WTC11 (cell line): ENCODE measurements at regions not wholly inside any gene's neighbourhood (a gene's known extent, or its start where the extent isn't known, plus 50 kb on each side); places are given as distances from the start of the nearest gene placed in this dataset.

Experiments
- ATAC-seq: fragments of 200-7000 bp; cut with Tn5 transposase; 2 replicates; pipeline ENCODE4 v1.10.0; 2021; ENCODE audit warnings: mild to moderate bottlenecking, moderate library complexity
- CTCF ChIA-PET: fragments of 300-600 bp; sonication (Branson Sonifier 250); formaldehyde crosslinking; loops from one replicate; lab custom pipeline; 2021; ENCODE audit warnings: antibody characterized with exemption; lab: Charles Lee
- POLR2A ChIA-PET: fragments of 350-600 bp; sonication (Branson Sonifier 250); formaldehyde crosslinking; loops from one replicate; lab custom pipeline; 2021; ENCODE audit warnings: antibody characterized with exemption; lab: Charles Lee
- DNase-seq: peaks from one replicate; pipeline ENCODE4 v3.0.0; 2021; ENCODE audit warnings: low spot score
- H3K27ac Mint-ChIP-seq: 2 replicates; pipeline ENCODE4 v1.8.0; 2021; ENCODE audit warnings: mixed read lengths
- H3K27me3 Mint-ChIP-seq: 2 replicates; pipeline ENCODE4 v1.8.0; 2021; ENCODE audit warnings: low read depth, mild to moderate bottlenecking, moderate library complexity, mixed read lengths
- H3K36me3 Mint-ChIP-seq: 2 replicates; pipeline ENCODE4 v1.8.0; 2021; ENCODE audit warnings: mixed read lengths
- H3K4me1 Mint-ChIP-seq: 2 replicates; pipeline ENCODE4 v1.8.0; 2022; ENCODE audit warnings: mixed read lengths
- H3K4me3 Mint-ChIP-seq: 2 replicates; pipeline ENCODE4 v1.8.0; 2021; ENCODE audit warnings: mild to moderate bottlenecking, moderate library complexity, mixed read lengths
- H3K9me3 Mint-ChIP-seq: 2 replicates; pipeline ENCODE4 v1.8.0; 2021; ENCODE audit warnings: mixed read lengths
- ATF3 ChIP-seq: sonication (generic); formaldehyde crosslinking; conservative IDR thresholded peaks from 2 replicates; pipeline ENCODE4 v1.8.1; 2022; ENCODE audit warnings: mild to moderate bottlenecking, missing genetic modification reagents
- E2F5 ChIP-seq: sonication (generic); formaldehyde crosslinking; IDR thresholded peaks from 2 replicates; pipeline ENCODE4 v1.8.1; 2022; ENCODE audit warnings: mild to moderate bottlenecking, moderate library complexity, missing genetic modification reagents
- ELF4 ChIP-seq: sonication (generic); formaldehyde crosslinking; IDR thresholded peaks from 2 replicates; pipeline ENCODE4 v1.8.1; 2022; ENCODE audit warnings: low read depth, mild to moderate bottlenecking, moderate library complexity, missing genetic modification reagents
- ERG ChIP-seq: fragments of 250-450 bp; sonication (Bioruptor Pico); IDR thresholded peaks from 2 replicates; pipeline ENCODE4 v1.8.0; 2021; ENCODE audit warnings: mild to moderate bottlenecking
- FOXJ3 ChIP-seq: sonication (generic); formaldehyde crosslinking; IDR thresholded peaks from 2 replicates; pipeline ENCODE4 v1.9.0; 2021; ENCODE audit warnings: missing genetic modification reagents, mild to moderate bottlenecking, borderline replicate concordance
- FOXK1 ChIP-seq: sonication (generic); formaldehyde crosslinking; IDR thresholded peaks from 2 replicates; pipeline ENCODE4 v1.8.0; 2022; ENCODE audit warnings: mild to moderate bottlenecking, moderate library complexity, missing genetic modification reagents
- FOXP1 ChIP-seq: sonication (generic); formaldehyde crosslinking; IDR thresholded peaks from 2 replicates; pipeline ENCODE4 v1.8.0; 2022; ENCODE audit warnings: missing genetic modification reagents, mild to moderate bottlenecking, moderate library complexity, borderline replicate concordance
- NFE2L1 ChIP-seq: sonication (generic); formaldehyde crosslinking; IDR thresholded peaks from 2 replicates; pipeline ENCODE4 v1.8.1; 2023; ENCODE audit warnings: missing genetic modification reagents
- NR1H2 ChIP-seq: sonication (generic); formaldehyde crosslinking; IDR thresholded peaks from 2 replicates; pipeline ENCODE4 v1.9.0; 2021; ENCODE audit warnings: mild to moderate bottlenecking, moderate library complexity, missing genetic modification reagents
- OVOL2 ChIP-seq: fragments of 250-450 bp; sonication (Bioruptor Pico); IDR thresholded peaks from 2 replicates; pipeline ENCODE4 v1.9.0; 2021; ENCODE audit warnings: mild to moderate bottlenecking, borderline replicate concordance
- PRRX2 ChIP-seq: fragments of 250-450 bp; sonication (Bioruptor Pico); IDR thresholded peaks from 2 replicates; pipeline ENCODE4 v1.8.0; 2021; ENCODE audit warnings: mild to moderate bottlenecking
- SMAD3 ChIP-seq: sonication (generic); formaldehyde crosslinking; IDR thresholded peaks from 2 replicates; pipeline ENCODE4 v1.8.0; 2022; ENCODE audit warnings: missing genetic modification reagents, mild to moderate bottlenecking, borderline replicate concordance
- TCF7 ChIP-seq: sonication (generic); formaldehyde crosslinking; IDR thresholded peaks from 2 replicates; pipeline ENCODE4 v1.8.0; 2022; ENCODE audit warnings: mild to moderate bottlenecking, low read depth, missing genetic modification reagents, moderate library complexity
- TEAD4 ChIP-seq: sonication (generic); formaldehyde crosslinking; IDR thresholded peaks from 2 replicates; pipeline ENCODE4 v1.8.0; 2022; ENCODE audit warnings: mild to moderate bottlenecking, missing genetic modification reagents
- TP53 ChIP-seq: sonication (generic); formaldehyde crosslinking; IDR thresholded peaks from 2 replicates; pipeline ENCODE4 v1.8.1; 2023; ENCODE audit warnings: mild to moderate bottlenecking, missing genetic modification reagents
- ZBTB21 ChIP-seq: sonication (generic); formaldehyde crosslinking; IDR thresholded peaks from 2 replicates; pipeline ENCODE4 v1.8.1; 2023; ENCODE audit warnings: mild to moderate bottlenecking, missing genetic modification reagents, borderline replicate concordance
- ZNF121 ChIP-seq: sonication (generic); formaldehyde crosslinking; IDR thresholded peaks from 2 replicates; pipeline ENCODE4 v1.8.0; 2023; ENCODE audit warnings: missing genetic modification reagents
- ZNF138 ChIP-seq: sonication (generic); formaldehyde crosslinking; conservative IDR thresholded peaks from 2 replicates; pipeline ENCODE4 v1.8.1; 2022; ENCODE audit warnings: mild to moderate bottlenecking, moderate library complexity, missing genetic modification reagents
- ZNF219 ChIP-seq: sonication (generic); formaldehyde crosslinking; IDR thresholded peaks from 2 replicates; pipeline ENCODE4 v1.8.0; 2023; ENCODE audit warnings: missing genetic modification reagents, mild to moderate bottlenecking, borderline replicate concordance
- ZNF416 ChIP-seq: fragments of 250-450 bp; sonication (Bioruptor Pico); IDR thresholded peaks from 2 replicates; pipeline ENCODE4 v1.9.0; 2021; ENCODE audit warnings: mild to moderate bottlenecking, inconsistent platforms
- TF ChIP-seq, protein P1 (sequence below): sonication (generic); formaldehyde crosslinking; IDR thresholded peaks from 2 replicates; pipeline ENCODE4 v1.8.0; 2022; ENCODE audit warnings: mild to moderate bottlenecking, missing genetic modification reagents
- TF ChIP-seq, protein P2 (sequence below): sonication (generic); formaldehyde crosslinking; IDR thresholded peaks from 2 replicates; pipeline ENCODE4 v1.8.0; 2023; ENCODE audit warnings: missing genetic modification reagents, mild to moderate bottlenecking, borderline replicate concordance
- TF ChIP-seq, protein P3 (sequence below): sonication (generic); formaldehyde crosslinking; IDR thresholded peaks from 2 replicates; pipeline ENCODE4 v1.8.0; 2022; ENCODE audit warnings: mild to moderate bottlenecking, missing genetic modification reagents
- TF ChIP-seq, protein P4 (sequence below): sonication (generic); formaldehyde crosslinking; conservative IDR thresholded peaks from 2 replicates; pipeline ENCODE4 v1.8.1; 2023; ENCODE audit warnings: mild to moderate bottlenecking, low read depth, missing genetic modification reagents, moderate library complexity

DNA sequence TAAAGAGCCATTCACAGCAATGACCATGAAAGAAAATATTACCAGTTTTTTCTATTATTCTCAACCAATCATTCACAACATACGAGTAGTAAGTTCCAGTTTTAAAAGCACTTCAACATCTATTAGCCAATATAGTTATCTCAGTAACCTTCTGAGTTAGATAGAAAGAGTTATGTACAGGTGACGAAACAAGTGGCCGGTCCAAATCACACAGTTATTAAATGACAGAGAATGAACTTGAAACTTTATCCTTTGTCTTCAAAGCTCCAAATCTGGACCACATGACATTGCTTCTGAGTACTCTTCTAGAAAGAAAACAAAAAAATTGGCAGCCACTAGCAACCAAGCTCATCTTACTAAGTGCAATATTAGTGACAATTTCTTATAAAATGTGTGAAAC, 393.8 kb downstream of the OMA1 start:
- no peaks in the 10 kb centered on the region for H3K27me3 Mint-ChIP-seq
- ATAC-seq (no peak), DNase-seq (no peak)
- H3K36me3 Mint-ChIP-seq = no peaks in the 10 kb centered on the region; the same call in 1 of the 2 replicates
- peaks cover 5% of the 10 kb centered on the region for H3K4me1 Mint-ChIP-seq
- POLR2A ChIA-PET = no interaction called here
- no peak overlapping the region for H3K27ac Mint-ChIP-seq
- H3K4me3 Mint-ChIP-seq = no peak overlapping the region
- CTCF ChIA-PET = no interaction called here
- no peak for TF ChIP-seq ATF3
- no peak for TF ChIP-seq FOXJ3
- TF ChIP-seq, protein P1, sequence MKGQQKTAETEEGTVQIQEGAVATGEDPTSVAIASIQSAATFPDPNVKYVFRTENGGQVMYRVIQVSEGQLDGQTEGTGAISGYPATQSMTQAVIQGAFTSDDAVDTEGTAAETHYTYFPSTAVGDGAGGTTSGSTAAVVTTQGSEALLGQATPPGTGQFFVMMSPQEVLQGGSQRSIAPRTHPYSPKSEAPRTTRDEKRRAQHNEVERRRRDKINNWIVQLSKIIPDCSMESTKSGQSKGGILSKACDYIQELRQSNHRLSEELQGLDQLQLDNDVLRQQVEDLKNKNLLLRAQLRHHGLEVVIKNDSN (CRISPR knock-in tag) = no peak
- no peak for TF ChIP-seq ELF4
- no peak for TF ChIP-seq OVOL2
- no peak for TF ChIP-seq NR1H2
- TF ChIP-seq ZNF416 (CRISPR knock-in tag) = no peak
- TF ChIP-seq E2F5 (CRISPR knock-in tag) = no peak
- H3K9me3 Mint-ChIP-seq = peaks cover 9% of the 10 kb centered on the region

GRCh38 chr1:58149271-58149812, 397.2 kb downstream of the OMA1 start:
- H3K4me1 Mint-ChIP-seq = peaks cover 3% of the 10 kb centered on the region; the same call in 1 of the 2 replicates
- no peaks in the 10 kb centered on the region; the same call in 1 of the 2 replicates for H3K36me3 Mint-ChIP-seq
- no peak for ATAC-seq
- H3K27me3 Mint-ChIP-seq = no peaks in the 10 kb centered on the region
- ChIA-PET POLR2A (no interaction called here), CTCF (no interaction called here)
- DNase-seq = no peak
- no peak overlapping the region for H3K27ac Mint-ChIP-seq
- no peak overlapping the region for H3K4me3 Mint-ChIP-seq
- peaks cover 9% of the 10 kb centered on the region for H3K9me3 Mint-ChIP-seq
- TF ChIP-seq, protein P2, sequence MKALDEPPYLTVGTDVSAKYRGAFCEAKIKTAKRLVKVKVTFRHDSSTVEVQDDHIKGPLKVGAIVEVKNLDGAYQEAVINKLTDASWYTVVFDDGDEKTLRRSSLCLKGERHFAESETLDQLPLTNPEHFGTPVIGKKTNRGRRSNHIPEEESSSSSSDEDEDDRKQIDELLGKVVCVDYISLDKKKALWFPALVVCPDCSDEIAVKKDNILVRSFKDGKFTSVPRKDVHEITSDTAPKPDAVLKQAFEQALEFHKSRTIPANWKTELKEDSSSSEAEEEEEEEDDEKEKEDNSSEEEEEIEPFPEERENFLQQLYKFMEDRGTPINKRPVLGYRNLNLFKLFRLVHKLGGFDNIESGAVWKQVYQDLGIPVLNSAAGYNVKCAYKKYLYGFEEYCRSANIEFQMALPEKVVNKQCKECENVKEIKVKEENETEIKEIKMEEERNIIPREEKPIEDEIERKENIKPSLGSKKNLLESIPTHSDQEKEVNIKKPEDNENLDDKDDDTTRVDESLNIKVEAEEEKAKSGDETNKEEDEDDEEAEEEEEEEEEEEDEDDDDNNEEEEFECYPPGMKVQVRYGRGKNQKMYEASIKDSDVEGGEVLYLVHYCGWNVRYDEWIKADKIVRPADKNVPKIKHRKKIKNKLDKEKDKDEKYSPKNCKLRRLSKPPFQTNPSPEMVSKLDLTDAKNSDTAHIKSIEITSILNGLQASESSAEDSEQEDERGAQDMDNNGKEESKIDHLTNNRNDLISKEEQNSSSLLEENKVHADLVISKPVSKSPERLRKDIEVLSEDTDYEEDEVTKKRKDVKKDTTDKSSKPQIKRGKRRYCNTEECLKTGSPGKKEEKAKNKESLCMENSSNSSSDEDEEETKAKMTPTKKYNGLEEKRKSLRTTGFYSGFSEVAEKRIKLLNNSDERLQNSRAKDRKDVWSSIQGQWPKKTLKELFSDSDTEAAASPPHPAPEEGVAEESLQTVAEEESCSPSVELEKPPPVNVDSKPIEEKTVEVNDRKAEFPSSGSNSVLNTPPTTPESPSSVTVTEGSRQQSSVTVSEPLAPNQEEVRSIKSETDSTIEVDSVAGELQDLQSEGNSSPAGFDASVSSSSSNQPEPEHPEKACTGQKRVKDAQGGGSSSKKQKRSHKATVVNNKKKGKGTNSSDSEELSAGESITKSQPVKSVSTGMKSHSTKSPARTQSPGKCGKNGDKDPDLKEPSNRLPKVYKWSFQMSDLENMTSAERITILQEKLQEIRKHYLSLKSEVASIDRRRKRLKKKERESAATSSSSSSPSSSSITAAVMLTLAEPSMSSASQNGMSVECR (CRISPR knock-in tag) = no peak
- TF ChIP-seq FOXK1 (CRISPR knock-in tag) (no peak), PRRX2 (CRISPR knock-in tag) (no peak), OVOL2 (no peak), NFE2L1 (no peak), ZNF416 (CRISPR knock-in tag) (no peak), ERG (no peak), ZNF219 (no peak), SMAD3 (CRISPR knock-in tag) (no peak), TCF7 (CRISPR knock-in tag) (no peak), E2F5 (CRISPR knock-in tag) (no peak), TP53 (CRISPR knock-in tag) (no peak), ZNF138 (no peak), ZBTB21 (CRISPR knock-in tag) (no peak), TEAD4 (CRISPR knock-in tag) (no peak), FOXP1 (CRISPR knock-in tag) (no peak), ZNF121 (CRISPR knock-in tag) (no peak)
- TF ChIP-seq, protein P3, sequence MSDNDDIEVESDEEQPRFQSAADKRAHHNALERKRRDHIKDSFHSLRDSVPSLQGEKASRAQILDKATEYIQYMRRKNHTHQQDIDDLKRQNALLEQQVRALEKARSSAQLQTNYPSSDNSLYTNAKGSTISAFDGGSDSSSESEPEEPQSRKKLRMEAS (CRISPR knock-in tag) = no peak
- TF ChIP-seq, protein P4, sequence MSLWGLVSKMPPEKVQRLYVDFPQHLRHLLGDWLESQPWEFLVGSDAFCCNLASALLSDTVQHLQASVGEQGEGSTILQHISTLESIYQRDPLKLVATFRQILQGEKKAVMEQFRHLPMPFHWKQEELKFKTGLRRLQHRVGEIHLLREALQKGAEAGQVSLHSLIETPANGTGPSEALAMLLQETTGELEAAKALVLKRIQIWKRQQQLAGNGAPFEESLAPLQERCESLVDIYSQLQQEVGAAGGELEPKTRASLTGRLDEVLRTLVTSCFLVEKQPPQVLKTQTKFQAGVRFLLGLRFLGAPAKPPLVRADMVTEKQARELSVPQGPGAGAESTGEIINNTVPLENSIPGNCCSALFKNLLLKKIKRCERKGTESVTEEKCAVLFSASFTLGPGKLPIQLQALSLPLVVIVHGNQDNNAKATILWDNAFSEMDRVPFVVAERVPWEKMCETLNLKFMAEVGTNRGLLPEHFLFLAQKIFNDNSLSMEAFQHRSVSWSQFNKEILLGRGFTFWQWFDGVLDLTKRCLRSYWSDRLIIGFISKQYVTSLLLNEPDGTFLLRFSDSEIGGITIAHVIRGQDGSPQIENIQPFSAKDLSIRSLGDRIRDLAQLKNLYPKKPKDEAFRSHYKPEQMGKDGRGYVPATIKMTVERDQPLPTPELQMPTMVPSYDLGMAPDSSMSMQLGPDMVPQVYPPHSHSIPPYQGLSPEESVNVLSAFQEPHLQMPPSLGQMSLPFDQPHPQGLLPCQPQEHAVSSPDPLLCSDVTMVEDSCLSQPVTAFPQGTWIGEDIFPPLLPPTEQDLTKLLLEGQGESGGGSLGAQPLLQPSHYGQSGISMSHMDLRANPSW (CRISPR knock-in tag) = no peak
- TF ChIP-seq, all 79 proteins: peak for 0
